H4 (cell line): ENCODE measurements at regions not wholly inside any gene's neighbourhood (a gene's known extent, or its start where the extent isn't known, plus 50 kb on each side); places are given as distances from the start of the nearest gene placed in this dataset.
"Not testable (repeated sequence)": the region's sequence is repeated elsewhere in the genome, so short reads cannot be mapped to it uniquely, and the experiment has no call there.

Source experiments
- DNase-seq: peaks from one replicate; pipeline ENCODE4 v3.0.0-alpha.2; 2015; ENCODE audit warnings: low spot score

- no peak for DNase-seq
These were observed 164.7 kb upstream of the KLF12 start for GRCh38 chr13:74298923-74299322.

- DNase-seq: peak; percentile 8
These were observed 155.9 kb upstream of the KLF12 start for GRCh38 chr13:74289861-74290773.

GRCh38 chr13:74289107-74289506, 154.9 kb upstream of the KLF12 start:
- DNase-seq: no peak

GRCh38 chr13:74288361-74288911, 154.2 kb upstream of the KLF12 start:
- peak; percentile 4 for DNase-seq

GRCh38 chr13:74287724-74288169, 153.5 kb upstream of the KLF12 start:
- peak; percentile 48 for DNase-seq

GRCh38 chr13:74280795-74281490, 146.7 kb upstream of the KLF12 start:
- no peak for DNase-seq

- no peak for DNase-seq
These were observed 146.0 kb upstream of the KLF12 start for GRCh38 chr13:74280093-74280794.

- no peak for DNase-seq
These were observed 144.7 kb upstream of the KLF12 start for GRCh38 chr13:74278901-74279300.

GRCh38 chr13:74274916-74275315, 140.7 kb upstream of the KLF12 start:
- no peak for DNase-seq

GRCh38 chr13:74273581-74273980, 139.4 kb upstream of the KLF12 start:
- no peak for DNase-seq

GRCh38 chr13:74272826-74273225, 138.6 kb upstream of the KLF12 start:
- DNase-seq: no peak

- no peak for DNase-seq
These were observed 135.8 kb upstream of the KLF12 start for GRCh38 chr13:74270018-74270417.

- DNase-seq: no peak
These were observed 132.7 kb upstream of the KLF12 start for GRCh38 chr13:74266861-74267260.

GRCh38 chr13:74266309-74266708, 132.1 kb upstream of the KLF12 start:
- no peak for DNase-seq

- DNase-seq: no peak
These were observed 130.1 kb upstream of the KLF12 start for GRCh38 chr13:74264333-74264732.

GRCh38 chr13:74260420-74260819, 126.2 kb upstream of the KLF12 start:
- not testable (repeated sequence) for DNase-seq

GRCh38 chr13:74259641-74260040, 125.4 kb upstream of the KLF12 start:
- no peak for DNase-seq

- no peak for DNase-seq
These were observed 124.8 kb upstream of the KLF12 start for GRCh38 chr13:74258961-74259360.

GRCh38 chr13:74256969-74257368, 122.8 kb upstream of the KLF12 start:
- DNase-seq: no peak

- DNase-seq: no peak
These were observed 119.0 kb upstream of the KLF12 start for GRCh38 chr13:74253161-74253560.

- DNase-seq: no peak
These were observed 117.7 kb upstream of the KLF12 start for GRCh38 chr13:74251778-74252519.
